ENCODE measurements at regions not wholly inside any gene's neighbourhood (a gene's known extent, or its start where the extent isn't known, plus 50 kb on each side); places are given as distances from the start of the nearest gene placed in this dataset.

- TF ChIP-seq MYC (IDR thresholded peaks at IDR 0.05; ENCODE audit: low read depth, low read length) (no peak), CTCF (IDR thresholded peaks at IDR 0.05; ENCODE audit: extremely low read depth in 1 of 2, insufficient read depth in 1 of 2, low read depth in 1 of 2, low read length in 2 of 2) (no peak), EZH2 (IDR thresholded peaks at IDR 0.05; ENCODE audit: borderline replicate concordance, low read depth, low read length, severe bottlenecking) (no peak), POLR2A (IDR thresholded peaks at IDR 0.05; ENCODE audit: low read depth, low read length) (no peak), POLR2AphosphoS5 (IDR thresholded peaks at IDR 0.05; ENCODE audit: insufficient read depth, low read depth, low read length) (no peak)
Measured at GRCh38 chr1:106406114-106406513, 650.4 kb upstream of the PRMT6 start.

Data from endothelial cell of umbilical vein (primary cell).